ENCODE measurements at regions not wholly inside any gene's neighbourhood (a gene's known extent, or its start where the extent isn't known, plus 50 kb on each side); places are given as distances from the start of the nearest gene placed in this dataset.

GRCh38 chr13:87094646-87095045, 576.5 kb upstream of the SLITRK5 start:
- intact Hi-C loops (cut with DNase I) = no loop called here
- Histone ChIP-seq H3K4me1 (ENCODE audit: control insufficient read depth in 2 of 3, insufficient read depth in 2 of 3, low read depth in 1 of 3, low read length in 3 of 3) (no peaks in the 10 kb centered on the region), H3K9me3 (ENCODE audit: control insufficient read depth in 2 of 3, insufficient read depth in 1 of 3, low read length in 3 of 3) (no peaks in the 10 kb centered on the region), H3K27ac (ENCODE audit: low read depth in 2 of 2, low read length in 2 of 2) (no peak overlapping the region), H3K4me3 (ENCODE audit: low read length in 3 of 3) (no peak overlapping the region), H3K9ac (ENCODE audit: low read length in 3 of 3) (no peak overlapping the region), H3K36me3 (ENCODE audit: control insufficient read depth in 2 of 3, insufficient read depth in 3 of 3, low read length in 3 of 3) (no peaks in the 10 kb centered on the region), H3K27me3 (ENCODE audit: control insufficient read depth, insufficient read depth, low read length) (no peaks in the 10 kb centered on the region)
- FAIRE-seq (no peak), DNase-seq (peak in 2 of 5 donors; percentile 2 to 12)
- TF ChIP-seq, protein P1, sequence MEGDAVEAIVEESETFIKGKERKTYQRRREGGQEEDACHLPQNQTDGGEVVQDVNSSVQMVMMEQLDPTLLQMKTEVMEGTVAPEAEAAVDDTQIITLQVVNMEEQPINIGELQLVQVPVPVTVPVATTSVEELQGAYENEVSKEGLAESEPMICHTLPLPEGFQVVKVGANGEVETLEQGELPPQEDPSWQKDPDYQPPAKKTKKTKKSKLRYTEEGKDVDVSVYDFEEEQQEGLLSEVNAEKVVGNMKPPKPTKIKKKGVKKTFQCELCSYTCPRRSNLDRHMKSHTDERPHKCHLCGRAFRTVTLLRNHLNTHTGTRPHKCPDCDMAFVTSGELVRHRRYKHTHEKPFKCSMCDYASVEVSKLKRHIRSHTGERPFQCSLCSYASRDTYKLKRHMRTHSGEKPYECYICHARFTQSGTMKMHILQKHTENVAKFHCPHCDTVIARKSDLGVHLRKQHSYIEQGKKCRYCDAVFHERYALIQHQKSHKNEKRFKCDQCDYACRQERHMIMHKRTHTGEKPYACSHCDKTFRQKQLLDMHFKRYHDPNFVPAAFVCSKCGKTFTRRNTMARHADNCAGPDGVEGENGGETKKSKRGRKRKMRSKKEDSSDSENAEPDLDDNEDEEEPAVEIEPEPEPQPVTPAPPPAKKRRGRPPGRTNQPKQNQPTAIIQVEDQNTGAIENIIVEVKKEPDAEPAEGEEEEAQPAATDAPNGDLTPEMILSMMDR (IDR thresholded peaks at IDR 0.05; ENCODE audit: borderline replicate concordance, extremely low read depth, insufficient read depth) = no peak

- intact Hi-C loops (cut with DNase I) = no loop called here
Observed at GRCh38 chr13:87100431-87100830, 570.7 kb upstream of the SLITRK5 start.

GRCh38 chr13:87107651-87108050, 563.5 kb upstream of the SLITRK5 start:
- intact Hi-C loops (cut with DNase I) = no loop called here
- Histone ChIP-seq H3K4me1 (ENCODE audit: control insufficient read depth in 2 of 3, insufficient read depth in 2 of 3, low read depth in 1 of 3, low read length in 3 of 3) (no peaks in the 10 kb centered on the region), H3K36me3 (ENCODE audit: control insufficient read depth in 2 of 3, insufficient read depth in 3 of 3, low read length in 3 of 3) (no peaks in the 10 kb centered on the region), H3K27me3 (ENCODE audit: control insufficient read depth, insufficient read depth, low read length) (no peaks in the 10 kb centered on the region), H3K4me3 (ENCODE audit: low read length in 3 of 3) (no peak overlapping the region), H3K27ac (ENCODE audit: low read depth in 2 of 2, low read length in 2 of 2) (no peak overlapping the region), H3K9me3 (ENCODE audit: control insufficient read depth in 2 of 3, insufficient read depth in 1 of 3, low read length in 3 of 3) (no peaks in the 10 kb centered on the region), H3K9ac (ENCODE audit: low read length in 3 of 3) (no peak overlapping the region)
- TF ChIP-seq, protein P1 (IDR thresholded peaks at IDR 0.05; ENCODE audit: borderline replicate concordance, extremely low read depth, insufficient read depth) = no peak
- FAIRE-seq (no peak), DNase-seq (no peak)

More at GRCh38 chr13:87100431-87100830, 570.7 kb upstream of the SLITRK5 start:
- no peak overlapping the region for H3K9ac ChIP-seq (ENCODE audit: low read length in 3 of 3)
- no peak for FAIRE-seq
- no peaks in the 10 kb centered on the region for H3K36me3 ChIP-seq (ENCODE audit: control insufficient read depth in 2 of 3, insufficient read depth in 3 of 3, low read length in 3 of 3)
- no peaks in the 10 kb centered on the region for H3K9me3 ChIP-seq (ENCODE audit: control insufficient read depth in 2 of 3, insufficient read depth in 1 of 3, low read length in 3 of 3)
- H3K27me3 ChIP-seq (ENCODE audit: control insufficient read depth, insufficient read depth, low read length) = no peaks in the 10 kb centered on the region
- TF ChIP-seq, protein P1 (IDR thresholded peaks at IDR 0.05; ENCODE audit: borderline replicate concordance, extremely low read depth, insufficient read depth) = no peak
- H3K27ac ChIP-seq (ENCODE audit: low read depth in 2 of 2, low read length in 2 of 2) = no peak overlapping the region
- no peak overlapping the region for H3K4me3 ChIP-seq (ENCODE audit: low read length in 3 of 3)
- H3K4me1 ChIP-seq (ENCODE audit: control insufficient read depth in 2 of 3, insufficient read depth in 2 of 3, low read depth in 1 of 3, low read length in 3 of 3) = no peaks in the 10 kb centered on the region
- DNase-seq = no peak

- Histone ChIP-seq H3K27ac (ENCODE audit: low read depth in 2 of 2, low read length in 2 of 2) (no peak overlapping the region), H3K4me3 (ENCODE audit: low read length in 3 of 3) (no peak overlapping the region), H3K9ac (ENCODE audit: low read length in 3 of 3) (no peak overlapping the region), H3K9me3 (ENCODE audit: control insufficient read depth in 2 of 3, insufficient read depth in 1 of 3, low read length in 3 of 3) (no peaks in the 10 kb centered on the region), H3K36me3 (ENCODE audit: control insufficient read depth in 2 of 3, insufficient read depth in 3 of 3, low read length in 3 of 3) (no peaks in the 10 kb centered on the region), H3K4me1 (ENCODE audit: control insufficient read depth in 2 of 3, insufficient read depth in 2 of 3, low read depth in 1 of 3, low read length in 3 of 3) (no peaks in the 10 kb centered on the region), H3K27me3 (ENCODE audit: control insufficient read depth, insufficient read depth, low read length) (no peaks in the 10 kb centered on the region)
- intact Hi-C loops (cut with DNase I) = no loop called here
- TF ChIP-seq, protein P1 (IDR thresholded peaks at IDR 0.05; ENCODE audit: borderline replicate concordance, extremely low read depth, insufficient read depth) = no peak
- no peak for FAIRE-seq
- DNase-seq = no peak
Observed at GRCh38 chr13:87120476-87120875, 550.7 kb upstream of the SLITRK5 start.

Measured in kidney (tissue), 13 donors.